NCI-H146 treated with DMSO at 0.1 percent for 48 hours (cell line): ENCODE measurements at regions not wholly inside any gene's neighbourhood (a gene's known extent, or its start where the extent isn't known, plus 50 kb on each side); places are given as distances from the start of the nearest gene placed in this dataset.
"Not testable (repeated sequence)": the region's sequence is repeated elsewhere in the genome, so short reads cannot be mapped to it uniquely, and the experiment has no call there.

Source experiments
- DNase-seq: peaks from one replicate; lab custom pipeline; 2025; ENCODE audit not compliant: unreplicated experiment; lab: John Stamatoyannopoulos, UW

GRCh38 chr6:140732991-140733390 lies 1358.5 kb upstream of the CITED2 start:
- no peak for DNase-seq

GRCh38 chr6:140732155-140732554 lies 1357.7 kb upstream of the CITED2 start:
- no peak for DNase-seq

GRCh38 chr6:140731741-140732140 lies 1357.3 kb upstream of the CITED2 start:
- no peak for DNase-seq

- DNase-seq = no peak
Measured at GRCh38 chr6:140729521-140729920, 1355.1 kb upstream of the CITED2 start.

- DNase-seq = no peak
Measured at GRCh38 chr6:140718021-140718420, 1343.6 kb upstream of the CITED2 start.

DNA sequence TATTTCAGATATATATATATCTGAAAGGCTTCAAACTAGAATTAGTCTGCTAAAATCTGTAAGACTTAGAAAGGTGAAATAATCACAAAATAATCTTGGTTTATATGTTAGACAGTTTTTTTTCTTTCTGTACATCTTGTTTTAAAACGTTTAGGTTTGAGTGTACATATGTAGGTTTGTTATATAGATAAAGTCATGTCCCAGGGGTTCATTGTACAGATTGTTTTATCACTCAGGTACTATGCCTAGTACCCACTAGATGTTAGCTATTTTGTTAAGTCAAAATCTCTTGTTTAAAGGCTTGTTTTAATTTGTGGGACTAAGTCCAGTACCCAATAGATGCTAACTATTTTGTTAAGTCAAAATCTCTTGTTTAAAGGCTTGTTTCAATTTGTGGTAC lies 1339.0 kb upstream of the CITED2 start:
- no peak for DNase-seq

DNA sequence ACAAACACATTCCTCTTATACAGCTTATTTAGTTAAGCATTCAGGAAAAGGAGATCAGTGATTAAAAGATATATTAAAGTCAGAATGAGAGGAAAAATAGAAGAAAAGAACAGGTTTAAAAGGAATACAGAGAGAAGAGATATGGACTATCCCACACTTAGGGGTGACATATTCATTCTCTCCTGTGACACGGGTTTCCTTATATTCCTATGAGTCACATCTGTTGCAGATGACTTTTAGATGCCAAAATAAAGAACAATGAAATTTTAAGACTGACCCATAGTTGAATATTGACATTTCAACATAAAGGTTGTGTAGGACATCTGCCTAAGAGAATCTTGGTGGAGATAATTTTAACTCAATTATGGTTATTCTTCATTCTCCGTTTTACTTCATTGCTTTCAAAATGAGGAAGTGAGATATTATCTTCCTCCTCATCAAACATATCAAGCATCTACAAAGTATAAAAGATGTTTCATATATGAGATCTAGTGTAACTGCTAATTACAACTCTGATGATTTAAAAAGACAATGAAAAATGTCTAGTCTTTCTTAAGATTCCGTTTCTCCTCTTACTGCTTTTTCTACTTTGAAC lies 1336.7 kb upstream of the CITED2 start:
- no peak for DNase-seq

DNA sequence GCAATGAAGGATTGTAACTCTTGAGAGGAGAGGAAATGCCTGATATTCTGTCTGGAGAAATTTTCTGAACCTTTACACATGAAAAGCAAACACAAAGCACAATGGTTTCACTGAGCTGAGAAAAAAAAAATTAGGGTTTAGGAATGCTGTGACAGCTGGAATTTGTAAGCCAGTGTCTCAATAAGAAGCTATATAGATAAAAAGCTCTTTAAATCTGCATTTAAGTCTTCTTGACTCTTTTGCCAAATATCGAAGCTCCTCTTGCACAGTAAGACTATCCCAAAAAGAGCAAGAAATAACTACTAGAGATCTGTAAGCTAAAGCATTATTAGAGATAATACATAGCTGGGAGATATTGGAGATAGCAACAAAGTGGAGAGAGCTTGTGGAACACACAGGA lies 1334.0 kb upstream of the CITED2 start:
- DNase-seq = no peak

- not testable (repeated sequence) for DNase-seq
Measured at GRCh38 chr6:140704008-140704407, 1329.6 kb upstream of the CITED2 start.

DNA sequence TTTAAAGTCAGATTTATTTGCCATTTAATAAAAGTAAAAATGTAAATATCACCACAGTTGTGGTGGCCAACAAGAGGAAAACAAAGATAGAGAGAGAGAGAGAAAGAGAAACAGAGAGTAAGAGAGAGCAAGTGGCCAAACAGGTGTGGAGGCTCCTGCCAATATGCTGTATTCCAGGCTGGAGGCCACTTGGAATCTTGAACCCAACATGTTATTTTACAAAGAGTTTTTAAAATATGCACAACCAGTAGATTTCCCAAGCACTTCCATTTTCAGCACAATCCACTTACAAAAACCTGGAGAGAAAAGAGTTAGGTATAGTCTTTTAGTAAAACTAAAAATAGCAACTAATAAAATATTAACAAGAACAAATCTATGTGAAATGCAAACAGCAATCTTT lies 1323.1 kb upstream of the CITED2 start:
- DNase-seq = no peak

DNA sequence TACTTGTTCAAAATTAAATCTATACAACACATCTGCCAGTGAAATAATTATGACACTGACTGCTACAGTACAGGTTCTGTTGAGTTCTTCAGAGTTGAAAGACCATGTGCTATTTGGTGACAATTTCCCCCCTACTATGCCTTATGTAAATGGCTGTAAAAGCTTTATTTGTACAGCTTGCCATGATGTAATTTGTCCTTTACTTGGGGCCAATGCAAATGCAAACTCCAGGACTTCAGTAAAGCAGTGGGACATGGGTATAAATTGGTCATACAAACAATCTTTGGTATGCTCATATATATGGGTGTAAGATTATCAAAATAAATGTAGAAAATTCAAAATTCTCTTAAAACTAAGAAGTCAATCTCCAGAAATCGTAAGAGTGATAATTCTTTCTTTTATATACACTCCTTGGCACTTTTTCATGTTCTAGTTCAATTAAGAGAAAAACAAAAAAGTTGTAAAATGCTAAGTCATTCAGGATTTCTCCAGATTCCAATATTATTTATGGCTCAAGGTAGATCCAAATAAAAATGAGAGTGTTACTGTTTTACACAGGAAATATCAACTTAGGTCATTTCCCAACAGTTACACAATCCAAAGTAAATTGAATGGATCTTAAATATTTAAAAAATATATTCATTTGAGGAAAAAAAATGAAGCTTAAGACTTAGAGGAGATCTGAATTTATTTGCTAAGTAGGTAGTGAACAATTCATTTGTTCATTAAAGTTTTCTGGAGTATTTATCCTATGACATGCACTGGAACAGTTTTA lies 1310.5 kb upstream of the CITED2 start:
- DNase-seq = peak; percentile 97

DNA sequence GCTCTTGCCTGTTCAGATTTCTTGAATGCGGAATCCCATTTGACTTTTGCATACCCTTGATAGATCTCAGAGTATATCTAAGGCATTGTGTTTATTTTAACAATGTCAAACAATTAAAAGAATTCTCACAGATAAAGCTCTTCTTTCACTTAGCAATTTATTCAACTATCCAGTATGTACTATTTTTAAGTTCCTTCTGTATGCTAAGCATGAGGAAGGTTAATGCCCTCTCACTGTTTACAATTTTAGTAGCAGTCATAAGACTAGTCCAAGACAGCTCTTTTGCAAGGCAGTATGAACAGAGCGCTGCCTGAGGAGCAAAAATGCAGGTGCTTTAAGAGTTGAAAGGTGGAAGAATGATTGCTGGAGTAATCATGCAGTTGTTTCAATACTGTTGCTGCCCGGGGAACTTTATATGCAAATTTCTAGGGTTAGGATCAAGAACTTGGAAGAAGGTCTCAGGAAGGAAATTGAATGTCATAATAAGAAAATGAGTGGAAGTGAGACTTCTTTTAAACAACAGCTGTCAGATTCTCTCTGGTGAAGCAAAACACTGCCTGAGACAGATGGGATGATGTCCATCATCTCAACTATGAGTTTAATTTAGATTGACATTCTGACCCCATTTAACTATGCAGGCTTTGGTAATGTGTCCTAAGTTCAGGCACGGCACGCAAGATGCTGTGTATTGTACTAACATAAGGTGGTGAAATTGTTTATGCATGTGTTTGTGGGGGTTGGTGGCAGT lies 1303.5 kb upstream of the CITED2 start:
- DNase-seq = no peak

GRCh38 chr6:140671926-140672325 lies 1297.5 kb upstream of the CITED2 start:
- DNase-seq = no peak

DNA sequence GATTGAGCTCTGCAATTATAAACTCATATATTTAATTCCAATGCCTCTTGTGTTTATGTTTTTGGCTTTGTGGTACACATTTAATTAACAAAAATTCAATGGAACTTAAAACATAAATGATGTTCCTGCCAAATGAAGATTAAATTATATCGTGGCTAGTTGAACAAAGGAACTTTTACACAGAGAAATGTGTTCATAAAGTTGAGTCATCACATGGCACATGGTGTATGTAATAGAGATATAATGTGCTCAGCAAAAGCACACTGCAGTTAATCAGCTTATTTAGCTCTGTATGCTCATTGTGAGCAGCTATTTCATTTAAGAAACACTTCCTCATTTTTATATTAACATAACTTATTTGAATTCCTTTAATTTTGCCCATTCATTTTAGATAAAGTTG lies 1295.6 kb upstream of the CITED2 start:
- no peak for DNase-seq

DNA sequence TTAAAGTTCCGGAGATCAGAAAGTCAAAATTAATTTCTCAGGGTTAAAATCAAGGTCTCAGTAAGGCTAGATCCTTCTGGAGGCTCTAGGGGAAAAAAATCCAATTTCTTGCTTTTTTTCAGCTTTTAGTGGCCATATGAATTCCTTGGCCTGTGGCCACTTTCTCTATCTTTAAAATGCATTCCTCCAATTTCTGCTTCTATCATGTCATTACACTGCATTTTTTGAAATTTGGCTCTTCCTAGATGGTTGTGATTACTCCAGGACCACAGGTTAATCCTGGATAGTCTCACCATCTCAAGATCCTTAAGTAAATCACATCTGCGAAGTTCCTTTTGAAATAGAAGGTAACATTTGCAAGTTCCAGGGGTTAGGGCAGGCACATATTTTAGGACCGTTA lies 1294.9 kb upstream of the CITED2 start:
- DNase-seq = no peak

DNA sequence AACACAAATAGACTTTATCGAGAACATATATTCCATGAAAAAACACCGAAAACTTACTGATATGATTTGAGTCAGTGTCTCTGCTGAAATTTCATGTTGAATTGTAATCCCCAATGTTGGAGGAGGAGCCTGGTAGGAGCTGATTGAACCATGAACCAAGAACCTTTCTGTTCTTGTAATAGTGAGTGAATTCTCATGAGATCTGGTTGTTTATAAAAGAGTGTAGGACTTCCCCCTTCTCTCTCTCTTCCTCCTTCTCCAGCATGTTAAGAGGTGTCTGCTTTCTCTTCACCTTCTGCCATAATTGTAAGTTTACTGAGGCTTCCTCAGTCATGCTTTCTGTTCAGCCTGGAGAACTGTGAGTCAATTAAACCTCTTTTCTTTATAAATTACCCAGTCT lies 1289.3 kb upstream of the CITED2 start:
- DNase-seq = no peak

- DNase-seq = no peak
Measured at GRCh38 chr6:140663094-140663493, 1288.6 kb upstream of the CITED2 start.

DNA sequence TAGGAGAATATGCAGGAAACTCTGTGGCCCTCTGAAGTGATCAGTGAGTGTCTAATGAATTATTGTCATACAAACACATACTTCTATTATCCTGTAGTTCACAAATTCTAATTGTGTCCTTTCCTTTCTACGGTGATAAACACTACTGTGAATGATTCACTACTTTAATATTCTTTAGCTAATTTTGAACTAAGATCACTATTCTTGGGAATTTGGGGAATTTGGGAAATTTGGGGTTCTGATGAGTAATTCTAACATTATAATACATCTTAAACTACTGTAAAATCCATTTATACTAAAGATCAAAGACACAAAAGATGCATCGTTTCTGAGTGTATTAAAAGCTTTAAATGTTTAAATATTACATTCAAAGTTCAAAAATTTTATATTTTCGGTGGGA lies 1287.2 kb upstream of the CITED2 start:
- DNase-seq = no peak

DNA sequence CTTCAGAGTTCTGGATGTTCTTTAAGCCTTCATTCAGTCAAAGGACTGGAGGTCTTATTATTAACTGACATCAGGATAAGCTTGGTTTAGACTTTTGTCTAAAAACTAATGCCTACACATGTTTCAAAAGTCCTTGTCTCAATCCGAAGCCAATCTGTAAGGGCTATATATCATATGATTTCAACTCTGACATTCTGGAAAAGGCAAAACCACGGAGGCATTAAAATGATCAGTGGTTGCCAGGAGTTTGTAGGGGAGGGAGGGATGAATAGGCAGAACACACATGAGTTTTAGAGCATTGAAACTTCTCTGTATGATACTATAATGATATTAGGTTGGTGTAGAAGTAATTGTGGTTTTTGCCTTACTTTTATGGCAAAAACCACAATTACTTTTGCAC lies 1285.8 kb upstream of the CITED2 start:
- no peak for DNase-seq

GRCh38 chr6:140653972-140654371 lies 1279.5 kb upstream of the CITED2 start:
- peak; percentile 20 for DNase-seq

DNA sequence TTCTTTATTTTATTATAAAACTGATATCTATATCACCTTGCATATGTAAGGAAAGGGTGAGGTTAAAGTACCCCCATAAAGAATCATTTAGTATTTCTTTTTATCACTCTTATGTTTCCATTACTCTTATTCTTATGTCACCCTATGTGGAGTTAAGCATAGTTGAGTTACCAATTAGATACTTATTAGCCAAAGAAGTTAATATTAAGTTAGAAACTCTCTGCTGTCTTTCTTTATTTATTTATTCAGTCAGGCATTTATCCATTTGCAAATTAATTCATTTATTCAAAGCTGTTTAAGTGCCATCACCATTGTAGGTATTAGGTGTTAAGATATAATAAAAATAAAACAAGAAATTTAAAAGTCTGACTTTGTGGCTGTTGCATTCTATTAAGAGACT lies 1279.1 kb upstream of the CITED2 start:
- no peak for DNase-seq

DNA sequence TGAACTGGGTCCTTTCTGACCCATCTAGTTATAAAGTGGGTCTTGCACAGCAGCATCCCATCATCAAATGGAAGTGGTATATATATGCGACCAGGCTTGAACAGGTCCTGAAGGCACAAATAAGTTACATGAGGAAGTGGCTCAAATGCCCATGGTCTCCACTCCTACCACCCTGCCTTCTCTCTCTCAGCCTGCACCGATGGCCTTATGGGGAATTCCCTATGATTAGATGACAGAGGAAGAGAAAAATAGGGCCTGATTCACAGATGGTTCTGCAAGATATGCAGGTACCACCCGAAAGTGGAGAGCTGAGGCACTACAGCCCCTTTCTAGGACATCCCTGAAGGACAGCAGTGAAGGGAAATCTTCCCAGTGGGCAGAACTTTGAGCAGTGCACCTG lies 1275.1 kb upstream of the CITED2 start:
- DNase-seq = not testable (repeated sequence)
